GM12891 (cell line): ENCODE measurements at regions not wholly inside any gene's neighbourhood (a gene's known extent, or its start where the extent isn't known, plus 50 kb on each side); places are given as distances from the start of the nearest gene placed in this dataset.

Experiments used
- POLR2A ChIP-seq: IDR thresholded peaks from 2 replicates; pipeline ENCODE4 v1.6.1; 2011; ENCODE audit warnings: low read depth, low read length, control low read depth
- POLR2AphosphoS5 ChIP-seq: IDR thresholded peaks from 2 replicates; pipeline ENCODE4 v1.6.1; 2011; ENCODE audit warnings: low read depth, low read length, control low read depth
- POU2F2 ChIP-seq: IDR thresholded peaks from 2 replicates; pipeline ENCODE4 v1.6.1; 2011; ENCODE audit warnings: low read depth, mild to moderate bottlenecking, control low read depth, low read length, moderate library complexity
- SPI1 ChIP-seq: IDR thresholded peaks from 2 replicates; pipeline ENCODE4 v1.6.1; 2011; ENCODE audit warnings: low read depth, low read length, control low read depth
- TAF1 ChIP-seq: IDR thresholded peaks from 2 replicates; pipeline ENCODE4 v1.6.1; 2011; ENCODE audit warnings: low read depth, low read length, control low read depth

GRCh38 chr10:92757066-92757710 is 67.4 kb downstream of the HHEX start:
- no peak for TF ChIP-seq POLR2A
- TF ChIP-seq TAF1: no peak
- TF ChIP-seq POLR2AphosphoS5: no peak
- TF ChIP-seq SPI1: peak; percentile 55
- TF ChIP-seq POU2F2: peak; percentile 47; the same call in 1 of the 2 replicates
